Fibroblast of lung (primary cell): ENCODE measurements at regions not wholly inside any gene's neighbourhood (a gene's known extent, or its start where the extent isn't known, plus 50 kb on each side); places are given as distances from the start of the nearest gene placed in this dataset.

Experiments used
- DNase-seq, 2 donors: peaks; one replicate each; pipeline versions ENCODE4 v3.0.0 to v3.0.0-alpha.2; 2010; ENCODE audit warnings: low read depth in 2 of 2
- H2AFZ ChIP-seq: 2 replicates; pipeline ENCODE4 v1.5.1; 2012; ENCODE audit warnings: low read length, control low read depth, inconsistent platforms
- H3K27ac ChIP-seq: 2 replicates; pipeline ENCODE4 v1.5.1; 2011; ENCODE audit warnings: low read length, control low read depth; ENCODE audit not compliant: insufficient read depth
- H3K27me3 ChIP-seq: 2 replicates; pipeline ENCODE4 v1.5.1; 2011; ENCODE audit warnings: mild to moderate bottlenecking, low read length; ENCODE audit not compliant: control insufficient read depth, insufficient read depth
- H3K36me3 ChIP-seq: 2 replicates; pipeline ENCODE4 v1.5.1; 2011; ENCODE audit warnings: low read length; ENCODE audit not compliant: control insufficient read depth, insufficient read depth
- H3K4me1 ChIP-seq: 2 replicates; pipeline ENCODE4 v1.5.1; 2011; ENCODE audit warnings: low read length; ENCODE audit not compliant: control insufficient read depth, insufficient read depth; ENCODE audit errors: extremely low read depth
- H3K4me2 ChIP-seq: 2 replicates; pipeline ENCODE4 v1.5.1; 2011; ENCODE audit warnings: low read length, control low read depth; ENCODE audit not compliant: insufficient read depth; ENCODE audit errors: extremely low read depth
- H3K4me3 ChIP-seq, 4 experiments: fragments of 200-600 bp in 1 of 4; sonication (generic) in 1 of 4; replicated peaks in 1 of 4; 2 replicates each; pipeline ENCODE4 v1.5.1; 2011 to 2016; ENCODE audit warnings: low read length in 4 of 4, low read depth in 3 of 4, mild to moderate bottlenecking in 3 of 4, control low read depth in 2 of 4, inconsistent platforms in 1 of 4, mixed read lengths in 1 of 4; ENCODE audit not compliant: insufficient read depth in 1 of 4; ENCODE audit errors: control extremely low read depth in 1 of 4
- H3K79me2 ChIP-seq: 2 replicates; pipeline ENCODE4 v1.5.1; 2012; ENCODE audit warnings: mild to moderate bottlenecking, low read length, inconsistent platforms; ENCODE audit not compliant: control insufficient read depth, insufficient read depth
- H3K9ac ChIP-seq: 2 replicates; pipeline ENCODE4 v1.5.1; 2011; ENCODE audit warnings: mild to moderate bottlenecking, low read length, control low read depth; ENCODE audit not compliant: insufficient read depth
- H3K9me3 ChIP-seq: 2 replicates; pipeline ENCODE4 v1.5.1; 2012; ENCODE audit warnings: low read depth, low read length; ENCODE audit not compliant: control insufficient read depth, insufficient read depth
- H4K20me1 ChIP-seq: 2 replicates; pipeline ENCODE4 v1.5.1; 2011; ENCODE audit warnings: low read length; ENCODE audit not compliant: control insufficient read depth, insufficient read depth; ENCODE audit errors: extremely low read depth
- CTCF ChIP-seq, 2 donors: IDR thresholded peaks in 1 of 2; conservative IDR thresholded peaks in 1 of 2; 1 replicate in 1 of 2; 2 replicates in 1 of 2; pipeline ENCODE4 v1.5.1; 2011 to 2012; ENCODE audit warnings: low read length in 2 of 2, control low read depth in 1 of 2, inconsistent platforms in 1 of 2, low read depth in 1 of 2, mild to moderate bottlenecking in 1 of 2
- EZH2 ChIP-seq: IDR thresholded peaks from 2 replicates; pipeline ENCODE4 v1.5.1; 2012; ENCODE audit warnings: low read length, control low read depth, mild to moderate bottlenecking; ENCODE audit errors: missing control alignments

- no peak overlapping the region for H3K4me3 ChIP-seq
- no peaks in the 10 kb centered on the region for H4K20me1 ChIP-seq
- no peaks in the 10 kb centered on the region for H3K9me3 ChIP-seq
- H3K9ac ChIP-seq = no peak overlapping the region
- peak in 1 of 2 donors; percentile 29 for DNase-seq
- no peak for TF ChIP-seq CTCF (conservative IDR thresholded peaks at IDR 0.05 in 1 of 2, IDR thresholded peaks at IDR 0.05 in 1 of 2; ENCODE audit: low read depth in 1 of 2, low read length in 2 of 2)
- no peak for TF ChIP-seq EZH2
- no peaks in the 10 kb centered on the region for H3K36me3 ChIP-seq
- no peaks in the 10 kb centered on the region for H3K4me1 ChIP-seq
- no peak overlapping the region for H3K27ac ChIP-seq
- H3K27me3 ChIP-seq = no peaks in the 10 kb centered on the region
- no peak overlapping the region for H2AFZ ChIP-seq
- H3K79me2 ChIP-seq = no peaks in the 10 kb centered on the region
- H3K4me2 ChIP-seq = no peak overlapping the region
These were observed 311.4 kb upstream of the GOT2 start for GRCh38 chr16:59045501-59045900.

DNA sequence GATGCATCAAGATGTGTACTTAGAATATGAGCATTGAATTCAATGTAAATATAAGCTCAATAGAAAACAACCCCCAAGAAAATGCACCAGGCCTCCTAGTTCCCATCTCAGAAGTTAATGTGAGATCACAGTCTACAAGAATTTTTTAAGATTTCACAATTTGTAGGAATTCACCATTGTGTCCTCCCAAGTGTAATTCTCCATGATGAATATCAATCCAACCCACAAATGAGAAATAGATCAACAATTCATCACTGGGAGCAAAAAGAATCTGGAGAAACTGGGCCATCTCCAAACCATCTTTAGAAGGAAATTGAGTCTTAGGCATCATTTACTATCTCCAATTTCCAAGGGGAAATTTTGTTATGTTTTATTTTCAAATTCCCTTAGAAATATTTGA is 310.5 kb upstream of the GOT2 start:
- Histone ChIP-seq H3K9ac (no peak overlapping the region), H2AFZ (no peak overlapping the region), H3K4me2 (no peak overlapping the region), H3K4me1 (no peaks in the 10 kb centered on the region), H3K36me3 (no peaks in the 10 kb centered on the region), H3K4me3 (no peak overlapping the region), H3K27me3 (no peaks in the 10 kb centered on the region), H3K27ac (no peak overlapping the region), H4K20me1 (no peaks in the 10 kb centered on the region), H3K9me3 (no peaks in the 10 kb centered on the region), H3K79me2 (no peaks in the 10 kb centered on the region)
- TF ChIP-seq EZH2 = no peak
- no peak for TF ChIP-seq CTCF (conservative IDR thresholded peaks at IDR 0.05 in 1 of 2, IDR thresholded peaks at IDR 0.05 in 1 of 2; ENCODE audit: low read depth in 1 of 2, low read length in 2 of 2)
- peak in 1 of 2 donors; percentile 23 for DNase-seq

- no peak for TF ChIP-seq CTCF (conservative IDR thresholded peaks at IDR 0.05 in 1 of 2, IDR thresholded peaks at IDR 0.05 in 1 of 2; ENCODE audit: low read depth in 1 of 2, low read length in 2 of 2)
- no peak for TF ChIP-seq EZH2
These were observed 308.2 kb upstream of the GOT2 start for GRCh38 chr16:59042301-59042700.

More at GRCh38 chr16:59042301-59042700, 308.2 kb upstream of the GOT2 start:
- Histone ChIP-seq H3K27me3 (no peaks in the 10 kb centered on the region), H3K9ac (no peak overlapping the region), H3K9me3 (no peaks in the 10 kb centered on the region), H3K4me3 (no peak overlapping the region), H3K79me2 (no peaks in the 10 kb centered on the region), H4K20me1 (no peaks in the 10 kb centered on the region), H3K27ac (no peak overlapping the region), H3K36me3 (no peaks in the 10 kb centered on the region), H3K4me1 (no peaks in the 10 kb centered on the region), H2AFZ (no peak overlapping the region), H3K4me2 (no peak overlapping the region)
- DNase-seq = peak in 1 of 2 donors; percentile 21
